Mesenchymal stem cell (in vitro differentiated cells and primary cell): ENCODE measurements at regions not wholly inside any gene's neighbourhood (a gene's known extent, or its start where the extent isn't known, plus 50 kb on each side); places are given as distances from the start of the nearest gene placed in this dataset.

ENCODE experiments used
- DNase-seq: peaks from one replicate; pipeline ENCODE4 v3.0.0-alpha.2; 2013
- H2AFZ ChIP-seq: one replicate; pipeline ENCODE4 v1.6.1; 2013; ENCODE audit warnings: low read depth, mild to moderate bottlenecking, control low read depth, inconsistent platforms, low read length, moderate library complexity
- H2AK5ac ChIP-seq: 2 replicates; pipeline ENCODE4 v1.6.1; 2013; ENCODE audit warnings: low read length, moderate library complexity, mild to moderate bottlenecking, inconsistent platforms; ENCODE audit not compliant: severe bottlenecking
- H2BK120ac ChIP-seq: one replicate; pipeline ENCODE4 v1.6.1; 2013; ENCODE audit warnings: low read depth, mild to moderate bottlenecking, inconsistent platforms, low read length, moderate library complexity
- H2BK12ac ChIP-seq, 2 experiments: one replicate each; pipeline ENCODE4 v1.6.1; 2013; ENCODE audit warnings: inconsistent platforms in 2 of 2, low read length in 2 of 2, mild to moderate bottlenecking in 2 of 2, moderate library complexity in 2 of 2, control low read depth in 1 of 2
- H2BK15ac ChIP-seq: one replicate; pipeline ENCODE4 v1.6.1; 2013; ENCODE audit warnings: mild to moderate bottlenecking, low read depth, inconsistent platforms; ENCODE audit not compliant: poor library complexity, severe bottlenecking
- H2BK5ac ChIP-seq: 2 replicates; pipeline ENCODE4 v1.6.1; 2013; ENCODE audit warnings: low read depth, mild to moderate bottlenecking, low read length, control low read depth, inconsistent platforms; ENCODE audit not compliant: poor library complexity, severe bottlenecking
- H3K14ac ChIP-seq, 2 experiments: one replicate each; pipeline ENCODE4 v1.6.1; 2013; ENCODE audit warnings: inconsistent platforms in 2 of 2, low read length in 2 of 2, control low read depth in 1 of 2, mild to moderate bottlenecking in 1 of 2, moderate library complexity in 1 of 2
- H3K18ac ChIP-seq, 2 experiments: one replicate each; pipeline ENCODE4 v1.6.1; 2013; ENCODE audit warnings: inconsistent platforms in 2 of 2, low read length in 2 of 2, control low read depth in 1 of 2, low read depth in 1 of 2, mild to moderate bottlenecking in 1 of 2
- H3K23ac ChIP-seq, 2 experiments: one replicate each; pipeline ENCODE4 v1.6.1; 2013; ENCODE audit warnings: inconsistent platforms in 2 of 2, low read length in 2 of 2, mild to moderate bottlenecking in 2 of 2, moderate library complexity in 2 of 2, control low read depth in 1 of 2
- H3K27ac ChIP-seq: 2 replicates; pipeline ENCODE4 v1.5.1; 2013; ENCODE audit warnings: mild to moderate bottlenecking, moderate library complexity, low read length, control low read depth, inconsistent platforms; ENCODE audit not compliant: poor library complexity, severe bottlenecking
- H3K27me3 ChIP-seq, 2 experiments: 2 replicates each; pipeline versions ENCODE4 v1.6.1 to v1.7.0; 2013; ENCODE audit warnings: low read length in 2 of 2, mild to moderate bottlenecking in 2 of 2, moderate library complexity in 2 of 2, control low read depth in 1 of 2, inconsistent platforms in 1 of 2; ENCODE audit not compliant: control insufficient read depth in 1 of 2, insufficient read depth in 1 of 2
- H3K36me3 ChIP-seq, 2 experiments: 2 replicates each; pipeline versions ENCODE4 v1.6.1 to v1.7.0; 2013; ENCODE audit warnings: low read length in 2 of 2, control low read depth in 1 of 2, inconsistent platforms in 1 of 2, low read depth in 1 of 2, mild to moderate bottlenecking in 1 of 2; ENCODE audit not compliant: insufficient read depth in 2 of 2, control insufficient read depth in 1 of 2
- H3K4ac ChIP-seq, 2 experiments: one replicate each; pipeline ENCODE4 v1.6.1; 2013; ENCODE audit warnings: inconsistent platforms in 2 of 2, low read length in 2 of 2, mild to moderate bottlenecking in 2 of 2, moderate library complexity in 2 of 2, control low read depth in 1 of 2, low read depth in 1 of 2
- H3K4me1 ChIP-seq: 2 replicates; pipeline ENCODE4 v1.6.1; 2013; ENCODE audit warnings: low read depth, low read length, control low read depth; ENCODE audit not compliant: control insufficient read depth, insufficient read depth
- H3K4me2 ChIP-seq: 2 replicates; pipeline ENCODE4 v1.6.1; 2013; ENCODE audit warnings: low read length, mild to moderate bottlenecking, inconsistent platforms; ENCODE audit not compliant: poor library complexity, severe bottlenecking
- H3K4me3 ChIP-seq, 2 experiments: 2 replicates each; pipeline versions ENCODE4 v1.5.1 to v1.7.0; 2013; ENCODE audit warnings: low read length in 2 of 2, mild to moderate bottlenecking in 2 of 2, control low read depth in 1 of 2, low read depth in 1 of 2; ENCODE audit not compliant: insufficient read depth in 1 of 2
- H3K79me1 ChIP-seq: replicated peaks from 2 replicates; pipeline ENCODE4 v1.6.1; 2013; ENCODE audit warnings: mild to moderate bottlenecking, control low read depth, low read length, inconsistent platforms; ENCODE audit not compliant: poor library complexity, severe bottlenecking
- H3K9ac ChIP-seq: 2 replicates; pipeline ENCODE4 v1.7.0; 2013; ENCODE audit warnings: mild to moderate bottlenecking, low read length, moderate library complexity
- H3K9me3 ChIP-seq: 2 replicates; pipeline ENCODE4 v1.7.0; 2013; ENCODE audit warnings: mild to moderate bottlenecking, low read length; ENCODE audit not compliant: control insufficient read depth
- H4K8ac ChIP-seq: one replicate; pipeline ENCODE4 v1.6.1; 2013; ENCODE audit warnings: inconsistent platforms, mild to moderate bottlenecking, low read length, moderate library complexity
- H4K91ac ChIP-seq: one replicate; pipeline ENCODE4 v1.6.1; 2013; ENCODE audit warnings: mild to moderate bottlenecking, low read length, inconsistent platforms
- WGBS: methylation state at CpG from one replicate; pipeline ENCODE4 v1.1.7; 2013; ENCODE audit warnings: mixed read lengths; 5-methylcytosine and 5-hydroxymethylcytosine counted together

DNA sequence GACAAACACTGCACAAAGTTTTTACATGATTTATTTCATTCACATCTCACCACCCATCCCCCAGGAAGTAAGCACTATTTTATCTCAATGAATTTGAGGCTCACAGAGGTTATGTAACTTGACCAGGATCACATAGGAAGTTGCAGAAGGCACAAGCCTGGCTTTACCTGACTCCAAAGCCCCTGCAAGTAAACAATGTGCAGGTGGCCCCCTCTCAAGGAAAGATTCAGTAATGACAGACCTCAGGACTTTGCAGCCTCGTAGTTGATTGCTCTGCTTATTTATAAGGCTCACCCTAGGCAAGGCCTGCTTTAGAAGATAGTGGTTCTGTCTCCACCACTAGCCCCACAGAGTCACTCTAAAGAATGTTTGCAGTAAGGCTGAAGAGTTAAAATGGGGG is 79.8 kb upstream of the MDFIC2 start:
- no peaks in the 10 kb centered on the region for H3K36me3 ChIP-seq
- H4K91ac ChIP-seq = no peak overlapping the region
- 22% methylated on average over 1 of the region's 1 CpG for WGBS
- no peak overlapping the region for H2AFZ ChIP-seq
- no peaks in the 10 kb centered on the region for H3K9me3 ChIP-seq
- no peak for DNase-seq
- H2BK5ac ChIP-seq = no peak overlapping the region
- no peaks in the 10 kb centered on the region for H3K27me3 ChIP-seq
- H3K4me3 ChIP-seq = no peak overlapping the region
- no peak overlapping the region for H2AK5ac ChIP-seq
- H3K4ac ChIP-seq = no peak overlapping the region
- no peak overlapping the region for H3K18ac ChIP-seq
- H3K4me1 ChIP-seq = no peaks in the 10 kb centered on the region
- no peak overlapping the region for H3K9ac ChIP-seq
- no peak overlapping the region for H3K23ac ChIP-seq
- no peaks in the 10 kb centered on the region for H3K79me1 ChIP-seq
- H3K27ac ChIP-seq = no peak overlapping the region
- no peak overlapping the region for H2BK12ac ChIP-seq
- no peak overlapping the region for H4K8ac ChIP-seq
- H2BK120ac ChIP-seq = no peak overlapping the region
- no peak overlapping the region for H3K14ac ChIP-seq
- H2BK15ac ChIP-seq = no peak overlapping the region
- H3K4me2 ChIP-seq = no peak overlapping the region

DNA sequence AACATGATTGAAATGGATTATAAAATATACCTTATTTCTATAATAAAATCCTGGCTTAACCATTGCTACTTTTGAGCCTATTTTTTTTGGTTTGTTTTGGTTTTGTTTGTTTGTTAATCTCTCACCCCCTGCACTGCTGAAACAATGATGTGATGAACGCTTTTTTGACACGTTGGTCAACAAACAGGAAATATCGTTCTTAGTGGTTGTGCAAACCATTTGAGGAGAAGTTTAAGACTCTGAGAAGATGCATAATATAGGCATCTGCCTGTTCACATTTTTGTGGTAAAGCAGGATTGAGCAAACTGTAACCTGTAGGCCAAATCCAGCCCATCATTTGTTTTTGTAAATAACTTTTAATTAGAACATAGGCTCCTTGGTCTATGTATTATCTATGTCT is 75.5 kb upstream of the MDFIC2 start:
- no peak overlapping the region for H3K27ac ChIP-seq
- H3K27me3 ChIP-seq = no peaks in the 10 kb centered on the region
- no peak overlapping the region for H3K18ac ChIP-seq
- no peak overlapping the region for H2AFZ ChIP-seq
- H3K4me3 ChIP-seq = no peak overlapping the region
- no peaks in the 10 kb centered on the region for H3K9me3 ChIP-seq
- no peaks in the 10 kb centered on the region for H3K4me1 ChIP-seq
- no peak overlapping the region for H2BK12ac ChIP-seq
- no peak overlapping the region for H3K14ac ChIP-seq
- H3K36me3 ChIP-seq = no peaks in the 10 kb centered on the region
- no peak for DNase-seq
- H2BK5ac ChIP-seq = no peak overlapping the region
- H2BK120ac ChIP-seq = no peak overlapping the region
- H4K91ac ChIP-seq = no peak overlapping the region
- 93% methylated on average over 3 of the region's 3 CpGs for WGBS
- no peak overlapping the region for H3K23ac ChIP-seq
- H3K4ac ChIP-seq = no peak overlapping the region
- no peak overlapping the region for H3K4me2 ChIP-seq
- no peak overlapping the region for H2AK5ac ChIP-seq
- H3K79me1 ChIP-seq = no peaks in the 10 kb centered on the region
- H4K8ac ChIP-seq = no peak overlapping the region
- H3K9ac ChIP-seq = no peak overlapping the region
- no peak overlapping the region for H2BK15ac ChIP-seq

GRCh38 chr3:70386846-70387245 is 74.4 kb upstream of the MDFIC2 start:
- H3K27me3 ChIP-seq = no peaks in the 10 kb centered on the region
- H2BK5ac ChIP-seq = no peak overlapping the region

GRCh38 chr3:70386043-70386442 is 73.6 kb upstream of the MDFIC2 start:
- WGBS = 60% methylated on average over 4 of the region's 5 CpGs

More at GRCh38 chr3:70386846-70387245, 74.4 kb upstream of the MDFIC2 start:
- Histone ChIP-seq H3K9me3 (no peaks in the 10 kb centered on the region), H2AFZ (no peak overlapping the region), H3K79me1 (no peaks in the 10 kb centered on the region), H3K27ac (no peak overlapping the region), H2AK5ac (no peak overlapping the region), H3K14ac (no peak overlapping the region), H3K4me2 (no peak overlapping the region), H3K9ac (no peak overlapping the region), H3K36me3 (no peaks in the 10 kb centered on the region), H2BK12ac (no peak overlapping the region), H3K4me3 (no peak overlapping the region), H2BK15ac (no peak overlapping the region), H4K91ac (no peak overlapping the region), H3K4me1 (no peaks in the 10 kb centered on the region), H3K18ac (no peak overlapping the region), H2BK120ac (no peak overlapping the region), H3K23ac (no peak overlapping the region), H4K8ac (no peak overlapping the region), H3K4ac (no peak overlapping the region)
- no peak for DNase-seq

More at GRCh38 chr3:70386043-70386442, 73.6 kb upstream of the MDFIC2 start:
- Histone ChIP-seq H3K79me1 (no peaks in the 10 kb centered on the region), H3K27me3 (no peaks in the 10 kb centered on the region), H3K4me2 (no peak overlapping the region), H2AK5ac (no peak overlapping the region), H3K14ac (no peak overlapping the region), H2BK12ac (no peak overlapping the region), H3K18ac (no peak overlapping the region), H4K91ac (no peak overlapping the region), H3K4ac (no peak overlapping the region), H3K23ac (no peak overlapping the region), H3K27ac (no peak overlapping the region), H3K4me1 (no peaks in the 10 kb centered on the region), H3K36me3 (no peaks in the 10 kb centered on the region), H3K9ac (no peak overlapping the region), H2BK15ac (no peak overlapping the region), H4K8ac (no peak overlapping the region), H2AFZ (no peak overlapping the region), H3K4me3 (no peak overlapping the region), H2BK120ac (no peak overlapping the region), H3K9me3 (no peaks in the 10 kb centered on the region), H2BK5ac (no peak overlapping the region)
- DNase-seq = no peak
